Vagina (tissue), 2 donors: ENCODE measurements at regions not wholly inside any gene's neighbourhood (a gene's known extent, or its start where the extent isn't known, plus 50 kb on each side); places are given as distances from the start of the nearest gene placed in this dataset.

Source experiments
- POLR2A ChIP-seq, 2 donors: fragments of 450-650 bp; IDR thresholded peaks; one replicate each; pipeline ENCODE4 v1.6.1; 2017; ENCODE audit warnings: antibody characterized with exemption in 2 of 2, mild to moderate bottlenecking in 2 of 2, moderate library complexity in 2 of 2
- POLR2AphosphoS5 ChIP-seq, 2 donors: sonication (generic); formaldehyde crosslinking; IDR thresholded peaks; one replicate each; pipeline ENCODE4 v1.9.0; 2017; ENCODE audit warnings: antibody characterized with exemption in 2 of 2, mild to moderate bottlenecking in 2 of 2, low read depth in 1 of 2; ENCODE audit not compliant: insufficient read depth in 1 of 2

DNA sequence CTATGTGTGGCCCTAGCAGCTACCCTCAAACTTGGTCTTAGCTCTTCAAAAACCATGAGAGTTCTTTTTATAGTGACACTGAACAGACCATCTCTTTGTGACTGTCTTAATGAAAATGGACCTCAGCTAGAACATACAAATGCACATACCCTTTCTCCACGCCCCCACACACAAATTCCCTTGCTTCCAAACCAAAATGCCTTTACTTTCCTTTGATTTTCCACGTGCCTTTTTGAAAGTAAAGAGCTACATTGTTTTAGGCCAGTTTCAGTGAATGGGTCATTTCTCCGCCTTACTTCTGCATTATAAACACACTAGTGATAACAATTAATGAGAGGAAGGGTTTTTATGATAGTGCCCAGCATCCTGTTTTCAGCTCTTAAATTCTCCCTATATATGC, 105.8 kb upstream of the EFNA5 start:
- TF ChIP-seq POLR2AphosphoS5 (IDR thresholded peaks at IDR 0.05; ENCODE audit: insufficient read depth in 1 of 2, low read depth in 1 of 2) = no peak
- TF ChIP-seq POLR2A (IDR thresholded peaks at IDR 0.05) = no peak
